ENCODE measurements at regions not wholly inside any gene's neighbourhood (a gene's known extent, or its start where the extent isn't known, plus 50 kb on each side); places are given as distances from the start of the nearest gene placed in this dataset.

DNA sequence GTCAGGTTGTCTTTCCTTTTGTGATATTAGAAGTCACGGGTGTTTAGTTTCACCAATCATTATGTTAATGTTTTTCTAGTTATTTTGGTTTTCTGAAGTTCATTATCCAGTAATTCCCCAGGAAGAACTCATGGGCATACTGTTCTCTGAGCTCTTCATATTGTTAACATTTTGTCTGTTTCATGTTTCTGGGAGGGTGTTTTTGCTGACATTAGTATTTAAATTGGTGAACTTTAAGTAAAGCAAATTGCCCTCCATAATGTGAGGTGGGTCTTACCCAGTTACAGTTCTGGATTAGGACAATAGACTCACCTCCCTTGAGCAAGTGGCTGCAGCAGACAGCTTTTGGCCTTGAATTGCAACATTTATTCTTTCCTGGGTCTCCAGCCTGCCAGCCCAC, 163.4 kb downstream of the GPAT3 start:
- no peak for DNase-seq

DNA sequence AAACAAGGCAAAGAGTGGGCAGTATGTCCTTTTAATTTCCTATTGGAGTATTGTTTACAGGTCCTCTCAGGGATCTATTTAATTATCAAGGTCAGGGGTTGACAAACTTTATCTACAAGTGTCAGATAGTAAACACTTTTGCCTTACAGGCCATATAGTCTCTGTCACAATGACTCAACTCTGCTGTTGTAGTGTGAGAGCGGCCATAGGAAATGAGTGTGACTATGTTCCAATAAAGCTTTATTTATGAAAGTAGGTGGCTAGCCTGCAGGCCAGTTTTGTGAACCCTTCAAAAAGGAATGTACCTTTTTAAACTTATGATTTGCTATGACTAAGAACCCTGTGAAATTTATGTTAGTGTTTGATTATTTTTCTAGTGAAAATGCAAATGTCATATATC, 156.1 kb downstream of the GPAT3 start:
- no peak for DNase-seq

DNA sequence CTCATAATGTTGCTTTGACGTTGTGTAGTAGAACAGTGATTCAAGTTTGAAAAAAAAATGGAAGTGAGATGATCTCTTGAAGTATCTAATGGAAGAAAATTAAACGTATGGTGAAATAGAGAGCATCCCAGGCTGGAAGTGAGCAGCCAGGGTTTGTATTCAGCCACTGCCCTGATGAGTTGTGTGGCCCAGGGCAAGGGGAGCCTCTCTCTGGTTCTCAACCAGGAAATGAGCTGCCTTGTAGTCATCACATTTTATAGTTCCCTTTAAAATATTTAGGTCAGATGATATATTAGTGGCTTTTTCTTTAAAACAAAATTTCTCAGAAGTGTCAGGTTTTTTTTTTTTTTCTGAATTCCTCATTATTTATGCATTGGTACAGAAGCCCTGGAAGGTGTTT, 150.3 kb downstream of the GPAT3 start:
- DNase-seq = no peak

DNA sequence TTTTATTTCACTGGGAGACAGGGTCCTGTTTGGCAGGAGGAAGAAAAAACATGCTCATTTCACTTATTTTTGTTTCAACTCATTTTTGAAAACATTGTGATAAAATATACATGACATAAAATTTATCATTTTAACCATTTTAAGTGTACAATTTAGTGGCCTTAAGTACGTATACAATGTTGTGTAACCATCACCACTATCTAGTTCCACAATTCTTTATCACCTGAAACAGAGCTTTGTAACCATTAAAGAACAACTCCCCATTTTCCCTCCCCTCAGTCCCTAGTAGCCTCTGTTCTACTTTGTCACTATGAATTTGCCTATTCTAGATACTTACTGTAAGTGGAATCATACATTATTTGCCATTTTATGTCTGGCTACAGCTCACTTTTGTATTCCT, 143.8 kb downstream of the GPAT3 start:
- DNase-seq = no peak

DNA sequence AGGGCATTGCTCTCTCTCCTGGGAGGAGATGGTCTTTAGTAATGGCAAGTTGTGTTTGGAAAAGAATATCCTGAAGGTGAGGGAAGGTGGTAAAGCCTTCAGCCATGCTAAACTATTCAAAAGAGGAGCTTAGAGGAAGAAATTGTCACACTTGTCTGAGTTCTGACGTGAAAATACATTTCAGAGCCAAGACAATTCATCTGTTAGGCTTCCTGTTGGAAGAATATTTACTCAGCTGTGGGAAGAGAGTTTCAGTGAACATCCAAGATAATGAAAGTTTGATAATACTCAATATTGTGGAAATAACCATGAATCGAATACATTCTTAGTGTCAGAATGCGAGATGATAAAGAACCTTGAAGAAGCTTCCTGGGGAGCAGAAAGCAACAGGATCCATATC, 143.3 kb downstream of the GPAT3 start:
- DNase-seq = no peak

DNA sequence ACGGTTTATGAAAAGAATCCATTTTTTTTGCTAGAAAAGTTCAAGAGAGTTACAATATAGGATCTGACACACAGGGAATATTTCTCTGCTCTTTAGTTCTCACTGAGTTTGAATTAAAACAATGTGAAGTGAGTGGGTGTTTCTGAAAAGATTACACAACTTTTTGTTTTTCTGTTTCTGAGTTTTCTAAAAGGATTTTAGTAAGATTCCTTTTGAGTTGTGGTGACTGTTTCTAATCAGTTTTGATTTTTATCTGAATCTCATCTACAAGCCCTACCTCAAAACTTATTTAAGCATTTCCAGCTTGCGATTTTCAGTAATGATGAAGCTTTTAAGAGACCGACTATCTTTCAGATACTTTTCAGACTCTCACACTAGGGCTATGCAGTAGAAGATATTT, 141.7 kb downstream of the GPAT3 start:
- DNase-seq = no peak

DNA sequence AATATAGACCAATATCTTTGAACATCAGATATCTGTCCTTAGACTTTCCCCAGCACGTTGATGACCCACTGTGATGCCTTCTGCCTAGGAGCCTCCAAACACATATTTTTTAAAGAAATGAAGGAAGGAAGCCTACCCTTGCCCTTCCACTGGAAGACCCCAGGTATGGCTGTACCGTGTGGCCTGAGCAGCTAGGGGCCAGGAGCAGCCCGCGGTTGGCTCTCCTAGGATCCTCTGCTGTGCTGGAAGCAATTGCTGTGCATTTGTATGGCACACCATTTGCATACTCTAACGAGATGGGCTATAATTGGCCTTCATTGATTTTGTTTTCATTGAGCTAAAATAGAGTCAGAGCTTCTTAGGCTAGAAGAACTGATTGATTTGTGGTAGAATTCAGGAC, 128.8 kb downstream of the GPAT3 start:
- no peak for DNase-seq

DNA sequence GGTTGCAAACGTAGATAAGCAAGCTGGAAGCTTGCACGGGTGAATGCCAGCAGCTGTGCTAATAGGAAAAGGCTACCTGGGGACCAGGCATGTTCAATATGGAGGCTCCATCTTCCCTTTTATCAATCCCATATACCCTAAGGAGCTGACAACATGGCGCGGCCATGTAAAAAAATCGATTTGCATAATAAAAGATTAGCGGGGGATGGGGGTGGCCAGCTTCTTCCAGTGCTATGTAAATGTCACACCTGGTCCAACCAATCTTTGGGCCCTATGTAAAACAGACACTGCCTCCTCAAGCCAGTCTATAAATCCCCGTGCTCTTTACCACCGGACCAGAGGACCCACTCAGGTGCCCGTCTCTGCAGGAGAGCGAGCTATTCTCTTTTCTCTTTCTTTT, 128.2 kb downstream of the GPAT3 start:
- no peak for DNase-seq

DNA sequence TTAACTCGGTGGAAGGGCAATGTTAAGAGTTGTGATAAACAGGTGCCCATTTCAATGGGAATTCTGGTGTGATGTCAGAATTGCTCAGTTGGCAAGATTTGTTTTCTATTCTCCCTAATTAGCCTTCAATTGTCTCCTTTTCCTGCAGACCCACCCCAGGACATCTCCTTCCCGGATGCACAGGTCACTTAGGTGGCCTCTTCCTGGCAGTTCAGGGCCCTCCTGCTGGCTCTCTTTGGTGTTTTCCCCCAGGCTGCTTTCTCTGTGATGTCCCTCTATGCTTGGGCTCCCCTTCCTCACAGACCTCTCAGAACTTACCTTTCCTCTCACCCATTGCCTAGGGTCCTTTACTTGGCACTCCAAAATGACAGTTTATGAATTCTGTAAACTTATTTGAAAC, 126.3 kb downstream of the GPAT3 start:
- DNase-seq = no peak

DNA sequence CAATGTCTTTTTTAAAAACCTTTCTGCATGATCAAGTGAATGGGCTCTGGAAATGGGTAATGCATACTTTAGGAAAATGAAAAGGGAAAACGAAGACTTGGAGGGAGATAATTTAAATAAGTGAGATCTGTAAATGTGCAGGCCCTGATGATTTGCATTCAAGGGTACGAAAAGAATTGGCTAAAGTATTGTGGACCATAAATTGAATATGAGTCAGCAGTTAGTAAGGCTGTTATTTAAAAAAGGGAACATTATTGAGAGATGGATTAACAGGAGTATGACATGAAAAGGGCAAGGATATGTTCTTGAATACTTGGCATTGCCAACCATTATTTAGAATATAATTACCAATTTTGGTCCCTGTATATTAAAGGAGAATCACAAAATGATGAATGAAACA, 125.5 kb downstream of the GPAT3 start:
- DNase-seq = no peak

DNA sequence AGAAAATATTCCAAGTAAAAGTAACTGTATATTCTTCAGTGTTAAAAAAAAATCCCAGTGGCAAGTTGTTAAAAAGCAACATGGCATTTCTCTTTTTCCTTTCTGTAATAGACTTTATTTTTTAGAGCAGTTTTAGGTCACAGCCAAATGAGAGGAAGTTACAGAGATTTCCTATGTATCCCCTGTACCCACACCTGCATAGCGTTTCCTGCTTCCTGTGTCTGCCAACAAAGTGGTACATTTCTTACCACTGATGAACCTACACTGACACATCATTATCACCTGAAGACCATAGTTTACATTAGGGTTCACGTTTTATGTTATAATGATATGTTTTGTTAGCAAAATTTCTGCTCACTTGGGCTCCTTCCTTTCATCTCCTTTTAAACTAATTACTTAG, 124.7 kb downstream of the GPAT3 start:
- no peak for DNase-seq

DNA sequence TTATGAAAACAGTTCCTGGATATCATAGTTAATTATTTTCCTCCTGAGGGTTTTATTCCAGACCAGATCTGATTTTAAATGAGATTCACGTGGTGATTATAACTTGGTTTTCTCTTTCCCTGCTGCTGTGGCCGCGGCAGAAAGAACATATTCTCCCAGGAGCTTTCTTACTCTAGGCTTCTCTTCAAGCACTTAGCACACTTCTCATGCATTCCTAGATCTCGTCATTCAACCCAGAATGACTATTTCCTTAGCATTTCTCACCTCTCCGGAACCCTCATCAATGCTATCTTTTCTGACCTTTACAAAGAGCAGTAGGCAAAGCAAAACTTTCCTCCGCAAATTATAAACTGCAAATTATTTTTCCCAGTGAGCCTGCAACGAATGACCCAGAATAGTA, 122.9 kb downstream of the GPAT3 start:
- DNase-seq = no peak

DNA sequence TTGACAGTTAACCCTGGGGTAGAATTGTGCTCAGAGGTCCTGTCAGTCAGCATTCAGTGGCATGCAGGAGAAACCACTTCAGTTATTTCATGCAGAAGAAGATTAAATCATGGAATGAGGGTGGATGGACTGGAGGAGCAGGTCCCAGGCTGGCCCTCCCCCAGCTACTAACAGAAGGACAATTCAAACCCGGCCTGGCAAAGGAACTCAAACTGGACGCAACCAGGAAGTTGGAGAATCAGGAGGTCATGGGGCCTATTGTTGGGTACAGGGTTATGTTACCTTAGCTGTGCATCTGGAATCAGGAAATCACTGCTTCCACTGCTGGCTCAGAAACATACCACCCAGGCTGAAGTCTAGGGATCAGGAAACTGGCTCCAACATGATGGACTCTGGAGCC, 121.4 kb downstream of the GPAT3 start:
- DNase-seq = no peak

All from amniotic stem cell (primary cell).